SU-DHL-6 (cell line): ENCODE measurements at regions not wholly inside any gene's neighbourhood (a gene's known extent, or its start where the extent isn't known, plus 50 kb on each side); places are given as distances from the start of the nearest gene placed in this dataset.

Experiments used
- H2AFZ ChIP-seq: fragments of 200-600 bp; sonication (generic); 2 replicates; pipeline ENCODE4 v1.6.1; 2014; ENCODE audit warnings: low read depth, mild to moderate bottlenecking, moderate library complexity, mixed read lengths, antibody characterized with exemption, low read length; ENCODE audit not compliant: severe bottlenecking
- H3F3A ChIP-seq: fragments of 200-600 bp; shearing (Covaris generic); 2 replicates; pipeline ENCODE4 v1.6.0; 2016; ENCODE audit warnings: antibody characterized with exemption, mild to moderate bottlenecking; ENCODE audit not compliant: insufficient read depth
- H3K27ac ChIP-seq: fragments of 200-600 bp; sonication (generic); 2 replicates; pipeline ENCODE4 v1.5.1; 2016; ENCODE audit warnings: low read depth, mild to moderate bottlenecking, low read length, moderate library complexity, mixed read lengths
- H3K27me3 ChIP-seq: fragments of 200-600 bp; sonication (generic), shearing (Covaris generic); 2 replicates; pipeline ENCODE4 v1.6.0; 2014; ENCODE audit warnings: mild to moderate bottlenecking, low read length
- H3K36me3 ChIP-seq: fragments of 200-600 bp; sonication (generic); 2 replicates; pipeline ENCODE4 v1.6.1; 2014; ENCODE audit warnings: mild to moderate bottlenecking, low read length, mixed read lengths
- H3K4me2 ChIP-seq: fragments of 300-600, 200-600 bp; shearing (Covaris generic), sonication (generic); 2 replicates; pipeline ENCODE4 v1.6.0; 2014; ENCODE audit warnings: low read length, low read depth, mild to moderate bottlenecking; ENCODE audit not compliant: poor library complexity, severe bottlenecking
- H3K4me3 ChIP-seq: fragments of 200-600 bp; sonication (generic); 2 replicates; pipeline ENCODE4 v1.5.1; 2014; ENCODE audit warnings: antibody characterized with exemption, low read length, mild to moderate bottlenecking, mixed read lengths; ENCODE audit not compliant: insufficient read depth, poor library complexity, severe bottlenecking
- H3K79me2 ChIP-seq: fragments of 200-600 bp; sonication (generic); 2 replicates; pipeline ENCODE4 v1.6.1; 2014; ENCODE audit warnings: mild to moderate bottlenecking, low read length, moderate library complexity; ENCODE audit not compliant: insufficient read depth
- H3K9ac ChIP-seq: fragments of 200-600 bp; sonication (generic); 2 replicates; pipeline ENCODE4 v1.7.0; 2014; ENCODE audit warnings: mild to moderate bottlenecking, low read length
- H3K9me2 ChIP-seq: fragments of 200-600 bp; sonication (generic); replicated peaks from 2 replicates; pipeline ENCODE4 v1.6.1; 2014; ENCODE audit warnings: low read length; ENCODE audit not compliant: insufficient read depth
- H3K9me3 ChIP-seq: fragments of 200-600 bp; sonication (generic); 2 replicates; pipeline ENCODE4 v1.6.1; 2014; ENCODE audit warnings: low read length, mixed read lengths; ENCODE audit not compliant: insufficient read depth
- H4K20me1 ChIP-seq: fragments of 200-600 bp; sonication (generic); 2 replicates; pipeline ENCODE4 v1.6.1; 2014; ENCODE audit warnings: low read depth, mild to moderate bottlenecking, antibody characterized with exemption, low read length, moderate library complexity, mixed read lengths
- CTCF ChIP-seq: fragments of 200-600 bp; sonication (generic); IDR thresholded peaks from one replicate; pipeline ENCODE4 v1.5.1; 2017; ENCODE audit warnings: antibody characterized with exemption, mild to moderate bottlenecking, low read length, moderate library complexity; ENCODE audit not compliant: insufficient read depth, poor library complexity, severe bottlenecking
- EZH2phosphoT487 ChIP-seq: fragments of 200-600 bp; sonication (generic), shearing (Covaris generic); conservative IDR thresholded peaks from 2 replicates; pipeline ENCODE4 v1.6.1; 2018; ENCODE audit warnings: mild to moderate bottlenecking, antibody characterized with exemption, low read length, moderate library complexity, mixed read lengths

GRCh38 chr10:130748409-130749057 is 563.0 kb downstream of the TCERG1L start:
- Histone ChIP-seq H3K4me2 (no peak overlapping the region), H3K27me3 (no peaks in the 10 kb centered on the region), H3K79me2 (no peaks in the 10 kb centered on the region), H3K4me3 (no peak overlapping the region), H4K20me1 (no peaks in the 10 kb centered on the region), H3K27ac (no peak overlapping the region), H3F3A (no peaks in the 10 kb centered on the region), H3K9me2 (no peaks in the 10 kb centered on the region), H2AFZ (no peak overlapping the region), H3K36me3 (no peaks in the 10 kb centered on the region), H3K9ac (no peak overlapping the region), H3K9me3 (no peaks in the 10 kb centered on the region)
- no peak for TF ChIP-seq CTCF
- no peak for TF ChIP-seq EZH2phosphoT487

- Histone ChIP-seq H3K27me3 (no peaks in the 10 kb centered on the region), H3F3A (no peaks in the 10 kb centered on the region), H3K9me2 (no peaks in the 10 kb centered on the region), H4K20me1 (no peaks in the 10 kb centered on the region), H3K9ac (no peak overlapping the region), H3K36me3 (no peaks in the 10 kb centered on the region), H2AFZ (no peak overlapping the region), H3K9me3 (no peaks in the 10 kb centered on the region), H3K79me2 (no peaks in the 10 kb centered on the region), H3K27ac (no peak overlapping the region), H3K4me3 (no peak overlapping the region), H3K4me2 (no peak overlapping the region)
- TF ChIP-seq EZH2phosphoT487 (no peak), CTCF (no peak)
Observed at GRCh38 chr10:130749911-130750310, 561.6 kb downstream of the TCERG1L start.

GRCh38 chr10:130750441-130750840 is 561.1 kb downstream of the TCERG1L start:
- no peak for TF ChIP-seq EZH2phosphoT487
- no peak for TF ChIP-seq CTCF
- no peak overlapping the region for H2AFZ ChIP-seq
- no peaks in the 10 kb centered on the region for H4K20me1 ChIP-seq
- no peaks in the 10 kb centered on the region for H3K9me2 ChIP-seq
- no peak overlapping the region for H3K27ac ChIP-seq
- H3K36me3 ChIP-seq, result no peaks in the 10 kb centered on the region
- H3K27me3 ChIP-seq, result no peaks in the 10 kb centered on the region
- H3K9ac ChIP-seq, result no peak overlapping the region
- no peak overlapping the region for H3K4me3 ChIP-seq
- no peaks in the 10 kb centered on the region for H3K9me3 ChIP-seq
- no peak overlapping the region for H3K4me2 ChIP-seq
- H3K79me2 ChIP-seq, result no peaks in the 10 kb centered on the region
- H3F3A ChIP-seq, result no peaks in the 10 kb centered on the region
